GM19240 (cell line): ENCODE measurements at regions not wholly inside any gene's neighbourhood (a gene's known extent, or its start where the extent isn't known, plus 50 kb on each side); places are given as distances from the start of the nearest gene placed in this dataset.
A peak's percentile ranks its signal among the peaks of the same experiment; 100 is the strongest.

Experiments
- DNase-seq: peaks from one replicate; pipeline ENCODE4 v3.0.0; 2011; ENCODE audit warnings: low spot score; ENCODE audit not compliant: insufficient read length

DNA sequence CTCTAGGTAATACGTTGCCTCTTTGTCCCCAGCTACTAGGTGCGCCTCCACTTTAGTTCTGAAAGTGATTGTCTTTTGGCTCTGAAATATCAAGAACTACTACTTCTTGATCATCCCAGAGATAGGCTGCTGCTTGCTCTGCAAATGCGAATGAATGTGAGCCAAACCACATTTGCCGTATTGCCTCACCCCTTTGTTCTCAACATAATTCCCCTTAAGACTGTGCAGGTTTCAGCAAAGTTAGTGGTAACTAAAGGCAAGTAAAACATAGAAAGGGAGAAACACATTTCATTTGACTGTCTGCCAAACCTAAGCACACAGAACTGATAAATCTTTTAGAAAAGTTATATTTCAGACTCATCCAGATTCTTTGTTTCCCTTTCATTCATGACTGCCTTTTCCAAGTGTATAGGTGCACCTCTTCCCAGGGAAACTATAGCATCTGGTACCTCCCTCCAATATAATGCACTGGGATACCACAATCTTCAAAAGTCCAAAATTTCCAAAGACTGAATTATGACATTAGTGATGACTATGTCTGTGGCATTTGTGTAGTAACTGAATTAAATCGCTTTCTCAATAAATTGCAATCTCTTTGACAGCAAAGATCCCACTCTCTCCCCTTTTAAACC, 720.6 kb upstream of the CBLB start:
- no peak for DNase-seq

DNA sequence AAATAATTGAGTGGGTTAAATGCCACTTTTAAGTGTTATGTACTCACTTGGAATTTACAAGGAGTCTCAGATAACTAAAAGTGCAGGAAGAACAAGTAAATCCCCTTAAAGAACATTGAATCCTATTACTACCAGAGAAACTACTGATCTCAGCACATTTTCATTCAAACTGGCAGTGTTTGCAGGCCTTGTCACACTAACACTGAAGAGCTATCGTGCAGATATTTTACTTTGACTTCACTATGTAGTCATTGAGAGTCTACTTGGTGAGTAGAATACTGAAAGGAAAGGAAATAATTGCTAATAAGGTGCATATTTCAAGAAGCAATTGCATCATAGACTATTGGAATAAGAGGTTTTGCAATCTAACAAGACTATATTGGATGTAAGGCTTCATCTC, 721.4 kb upstream of the CBLB start:
- DNase-seq: no peak

DNA sequence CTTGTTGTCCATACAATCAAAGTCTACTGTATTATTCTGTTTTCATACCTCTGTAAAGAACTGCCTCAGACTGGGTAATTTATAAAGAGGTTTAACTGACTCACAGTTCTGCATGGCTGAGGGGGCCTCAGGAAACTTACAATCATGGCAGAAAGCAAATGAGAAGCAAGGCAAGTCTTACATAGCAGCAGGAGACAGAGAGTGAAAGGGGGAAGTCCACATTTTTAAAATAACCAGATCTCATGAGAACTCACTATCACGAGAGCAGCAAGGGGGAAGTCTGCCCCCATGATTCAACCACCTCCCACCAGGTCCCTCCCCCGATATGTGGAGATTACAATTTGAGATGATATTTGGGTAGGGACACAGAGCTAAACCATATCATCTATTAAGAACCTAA, 724.6 kb upstream of the CBLB start:
- DNase-seq: no peak

DNA sequence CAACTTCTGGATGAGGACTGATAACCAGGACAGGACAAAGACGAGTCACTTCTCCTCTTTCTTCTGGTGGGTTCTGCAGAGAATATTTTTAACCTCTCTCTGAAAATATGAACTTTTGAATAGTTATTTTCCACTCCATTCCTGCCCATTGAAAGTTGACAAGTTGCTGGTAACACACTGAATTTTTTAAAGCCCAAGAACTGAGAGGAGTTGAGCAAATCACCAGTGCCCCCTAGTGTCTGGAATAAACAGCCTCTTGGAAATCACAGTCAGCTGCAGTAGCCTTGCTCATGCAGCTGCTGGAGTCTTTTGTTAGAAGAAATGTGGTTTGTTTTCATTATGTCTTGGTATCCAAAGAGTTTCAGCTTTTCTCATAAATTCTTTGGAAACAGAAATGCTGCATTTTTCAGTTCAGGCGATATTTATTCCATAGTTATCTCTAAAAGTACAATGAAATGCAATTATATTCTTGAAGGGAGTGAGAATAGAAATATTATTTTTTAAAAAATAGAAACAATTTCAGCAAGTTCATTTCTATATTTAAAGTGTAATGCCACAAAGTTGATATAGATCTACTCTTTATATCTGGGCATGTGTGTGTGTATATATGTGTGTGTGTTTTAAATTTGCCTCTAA, 741.0 kb upstream of the CBLB start:
- DNase-seq: peak; percentile 9

DNA sequence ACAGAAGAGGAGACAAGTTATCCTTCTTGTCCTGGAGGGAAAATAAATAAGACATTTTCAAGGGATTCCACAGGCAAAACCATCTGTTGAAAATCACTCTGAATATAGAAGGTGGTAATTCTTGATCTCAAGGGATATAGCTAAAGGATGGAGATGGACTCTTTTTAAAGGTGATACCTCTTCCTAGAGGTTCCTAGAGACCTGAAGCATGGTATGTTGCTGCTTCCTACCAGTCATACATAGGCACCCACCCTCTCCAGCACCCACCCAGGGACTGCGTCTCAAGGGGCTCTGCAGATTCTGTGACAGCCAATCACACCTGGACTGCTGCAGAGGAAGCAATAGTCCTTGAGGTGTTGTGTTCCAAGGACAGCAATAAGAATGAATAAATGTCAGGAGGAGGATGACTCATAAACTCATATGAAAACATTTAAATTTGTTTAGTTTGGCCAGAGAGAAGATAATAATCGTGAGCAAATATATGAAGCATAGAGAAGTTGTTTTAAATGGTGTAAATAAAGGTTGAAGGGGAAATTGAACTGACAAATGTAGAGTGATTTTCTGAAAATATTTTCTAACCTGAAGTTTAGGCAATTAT, 741.6 kb upstream of the CBLB start:
- DNase-seq: no peak

DNA sequence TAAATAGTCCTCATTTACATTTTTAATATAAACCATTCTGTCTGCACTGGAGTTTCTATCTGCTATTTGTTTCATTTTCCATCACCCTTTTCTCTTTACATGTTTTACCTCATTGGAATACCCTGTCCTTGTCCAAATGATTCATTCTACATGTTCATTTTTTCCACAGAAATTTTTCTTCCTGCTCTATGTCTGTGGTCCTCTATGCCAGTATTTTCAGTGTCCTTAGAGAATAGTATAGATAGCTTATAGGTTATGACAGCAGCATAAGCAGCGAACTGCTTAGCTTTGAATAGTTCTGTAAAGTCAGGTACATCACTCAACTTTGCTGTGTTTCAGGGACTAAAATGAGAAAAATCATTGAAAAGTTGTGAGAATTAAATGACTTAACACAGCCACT, 742.3 kb upstream of the CBLB start:
- no peak for DNase-seq

DNA sequence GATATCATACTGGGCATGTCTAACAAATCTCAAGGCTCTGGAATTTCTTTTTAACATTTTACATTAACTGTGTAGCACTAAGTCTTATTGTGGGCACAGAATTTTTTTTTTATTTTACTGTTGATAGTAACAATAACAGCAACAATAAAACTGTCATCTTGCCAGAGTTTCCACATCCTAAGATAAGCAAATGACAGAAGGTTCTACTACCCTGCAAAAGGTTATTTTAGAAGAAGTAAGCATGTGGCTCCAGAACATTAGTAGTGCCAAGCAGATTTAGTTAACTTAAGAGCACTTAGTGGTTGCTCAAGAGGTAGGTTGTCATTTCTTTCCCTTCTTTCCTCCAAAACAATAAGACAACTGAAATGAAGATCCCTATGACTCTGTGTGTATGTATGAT, 743.0 kb upstream of the CBLB start:
- no peak for DNase-seq

DNA sequence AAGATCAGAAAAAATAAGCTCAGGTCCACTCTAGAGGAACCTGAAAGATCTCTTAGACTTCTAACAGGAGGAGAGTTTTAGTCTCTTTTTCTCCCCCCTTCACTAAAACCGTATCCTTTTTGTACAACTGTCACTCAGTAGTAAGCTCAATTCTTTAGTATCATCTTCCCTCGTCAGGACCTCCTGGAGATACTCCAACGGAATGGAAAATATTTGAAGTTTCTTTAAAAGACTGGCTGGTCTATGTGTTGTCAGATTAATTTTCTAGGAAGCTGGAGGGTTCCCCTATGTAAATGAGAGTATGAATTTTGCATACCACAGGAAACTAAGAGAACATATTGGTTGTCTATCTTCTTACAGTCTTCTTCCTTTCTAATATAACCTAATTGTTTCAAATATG, 747.7 kb upstream of the CBLB start:
- DNase-seq: no peak

DNA sequence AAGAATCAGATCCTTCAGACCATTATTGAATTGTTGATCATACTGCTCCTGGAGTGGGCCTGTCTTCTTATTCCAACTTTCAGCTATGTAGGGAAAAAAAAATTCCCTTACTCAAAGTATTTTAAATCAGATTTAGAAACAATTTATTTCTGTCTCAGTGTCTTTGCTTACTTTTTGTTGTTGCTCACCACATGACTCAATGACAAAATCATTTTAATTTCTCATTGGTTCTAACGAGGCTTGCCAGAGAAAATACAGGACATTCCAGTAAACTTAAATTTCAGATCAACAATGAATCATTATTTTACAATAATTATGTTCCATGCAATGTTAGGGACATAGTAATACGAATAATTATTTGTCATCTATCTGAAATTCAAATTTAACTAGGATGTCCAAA, 748.5 kb upstream of the CBLB start:
- no peak for DNase-seq

DNA sequence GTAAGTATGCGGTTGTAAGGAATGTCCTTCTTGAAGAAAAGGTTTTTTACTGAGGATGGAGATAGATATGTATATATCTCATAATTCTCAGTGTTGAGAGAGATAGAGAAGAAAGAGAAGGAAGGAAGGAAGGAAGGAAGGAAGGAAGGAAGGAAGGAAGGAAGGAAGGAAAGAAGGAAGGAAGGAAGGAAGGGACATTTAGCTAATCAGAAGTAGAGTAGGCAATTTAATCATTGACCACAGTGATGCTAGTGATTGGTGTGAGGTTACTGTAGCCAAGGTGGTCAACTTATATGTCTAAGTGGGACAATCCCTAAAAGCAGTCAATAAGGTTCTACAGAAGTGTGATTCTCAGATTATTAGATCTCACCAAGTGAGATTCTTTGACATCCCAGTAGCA, 751.8 kb upstream of the CBLB start:
- DNase-seq: no peak

DNA sequence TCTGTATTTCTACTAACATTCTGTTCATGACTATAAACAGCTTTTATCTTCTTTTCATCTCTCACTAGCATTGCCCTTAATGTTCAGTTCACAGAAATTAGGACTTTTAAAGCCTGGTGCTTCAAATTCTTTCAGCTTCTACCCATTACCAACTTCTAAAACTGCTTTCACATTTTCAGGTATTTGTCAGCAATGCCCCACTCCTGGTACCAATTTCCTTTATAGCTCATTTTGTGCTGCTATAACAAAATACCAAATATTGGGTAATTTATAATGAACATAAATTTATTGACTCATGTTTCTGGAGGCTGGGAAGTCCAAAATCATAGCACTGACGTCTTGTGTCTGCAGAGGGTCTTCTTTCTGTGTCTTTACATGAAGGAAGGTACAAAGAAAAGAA, 753.1 kb upstream of the CCDC54 start:
- DNase-seq: no peak

DNA sequence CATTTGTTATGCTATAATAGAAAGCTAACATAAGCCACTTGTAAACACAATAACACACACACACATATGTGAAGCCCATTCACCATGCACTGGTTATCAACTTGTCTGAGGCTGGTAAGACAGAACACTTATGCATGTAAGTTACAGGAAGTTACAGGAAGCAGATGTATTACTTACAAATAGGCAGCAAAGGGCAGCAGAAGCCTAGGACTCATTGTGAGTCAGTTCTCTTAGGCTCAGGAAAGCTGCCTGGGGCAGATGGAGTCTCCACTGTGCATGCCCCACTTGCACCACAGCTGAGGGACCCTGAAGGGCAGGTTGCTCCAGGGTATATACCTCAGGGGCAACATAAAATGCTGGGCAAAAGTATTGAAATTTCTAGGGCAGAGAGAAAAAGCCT, 748.8 kb upstream of the CCDC54 start:
- DNase-seq: no peak

DNA sequence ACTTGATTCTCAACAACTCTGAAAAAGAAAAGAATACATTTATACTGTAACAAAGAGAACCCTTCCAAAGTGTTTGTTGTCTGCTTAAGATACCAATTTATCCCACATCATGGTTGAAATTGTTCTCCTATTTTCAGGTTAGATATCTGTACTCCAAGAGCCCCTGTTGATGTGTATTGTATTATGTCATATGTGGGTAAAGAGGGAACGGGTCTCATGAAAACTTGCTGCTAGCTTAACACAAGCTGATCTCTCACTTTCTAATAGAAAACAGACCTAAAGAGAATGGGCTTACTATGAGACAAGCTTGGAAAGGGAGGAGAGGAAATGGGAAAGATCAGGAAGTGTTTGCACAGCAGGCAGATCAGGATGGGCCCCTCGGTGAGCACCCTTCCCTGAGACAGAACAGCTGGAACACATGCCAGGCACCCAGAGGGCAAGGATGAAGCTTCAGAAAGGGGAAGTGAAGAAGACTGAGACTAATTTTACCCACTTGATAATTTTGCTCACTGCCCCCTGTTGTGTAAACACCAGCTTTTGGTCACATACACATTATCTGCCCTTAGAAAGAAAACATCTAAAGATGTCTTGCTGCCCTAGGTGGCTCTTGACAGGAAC, 747.9 kb upstream of the CCDC54 start:
- no peak for DNase-seq

DNA sequence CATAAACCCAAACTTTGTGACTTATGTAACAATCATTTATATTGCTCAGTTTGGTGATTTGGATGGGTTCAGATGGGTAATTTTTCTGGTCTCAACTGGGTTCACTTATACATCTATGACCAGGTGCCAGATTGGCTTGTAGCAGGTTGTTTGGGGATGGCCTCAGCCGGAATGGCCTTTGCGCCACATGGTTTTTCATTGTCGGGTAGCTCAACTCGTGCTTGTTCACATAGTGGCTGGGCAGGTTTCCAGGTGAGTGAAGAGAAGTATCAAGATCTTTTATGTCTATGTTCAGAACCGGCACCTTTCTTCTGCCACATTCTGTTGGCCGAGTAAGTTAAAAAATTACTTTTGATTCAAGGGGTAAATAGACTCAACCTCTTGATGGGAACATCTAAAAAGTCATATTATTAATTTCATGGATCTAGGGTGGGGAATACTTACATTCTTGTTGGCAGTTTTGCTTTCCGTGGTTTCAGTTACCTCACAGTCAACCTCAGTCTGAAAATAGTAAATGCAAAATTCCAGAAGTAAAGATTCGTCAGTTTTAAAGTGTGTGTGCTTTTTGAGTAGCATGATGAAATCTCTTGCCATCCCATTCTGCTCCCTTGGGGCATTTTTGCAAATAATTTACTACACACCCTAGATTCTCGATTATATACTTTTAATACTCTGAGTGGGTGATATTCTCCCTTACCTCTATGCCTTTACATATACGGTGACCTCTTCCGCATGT, 745.7 kb upstream of the CCDC54 start:
- DNase-seq: no peak

DNA sequence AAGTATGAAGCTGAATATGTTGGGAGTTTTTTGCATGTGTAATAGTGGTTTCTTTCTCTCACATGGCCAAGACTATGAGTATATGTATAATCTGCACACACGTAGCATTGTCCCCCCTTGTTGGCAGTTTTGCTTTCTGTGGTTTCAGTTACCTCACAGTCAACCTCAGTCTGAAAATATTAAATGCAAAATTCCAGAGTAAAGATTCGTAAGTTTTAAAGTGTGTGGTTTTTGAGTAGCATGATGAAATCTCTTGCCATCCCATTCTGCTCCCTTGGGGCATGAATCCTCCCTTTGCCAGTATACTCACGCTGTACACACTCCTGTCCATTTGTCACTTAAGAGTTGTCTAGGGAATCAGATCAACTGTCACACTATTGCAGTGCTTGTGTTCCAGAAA, 742.0 kb upstream of the CCDC54 start:
- DNase-seq: no peak

DNA sequence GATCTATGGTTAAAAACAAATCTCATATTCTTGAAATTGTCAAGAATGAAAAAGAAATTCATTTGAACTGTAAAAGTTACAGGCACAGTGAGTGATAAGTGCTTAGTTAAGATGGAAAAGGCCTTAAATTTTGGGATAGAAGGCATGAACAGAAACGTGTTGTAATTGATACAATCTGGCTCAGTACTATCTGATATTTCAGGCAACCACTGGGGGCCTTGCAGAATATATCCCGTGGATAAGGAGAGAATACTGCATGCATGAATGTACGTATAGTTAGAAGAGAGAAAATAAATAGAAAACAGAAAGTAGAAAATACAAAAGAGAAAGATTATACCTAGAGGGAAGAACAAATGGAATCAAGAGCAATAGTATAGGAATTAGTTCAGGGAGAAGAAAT, 741.4 kb upstream of the CCDC54 start:
- no peak for DNase-seq

DNA sequence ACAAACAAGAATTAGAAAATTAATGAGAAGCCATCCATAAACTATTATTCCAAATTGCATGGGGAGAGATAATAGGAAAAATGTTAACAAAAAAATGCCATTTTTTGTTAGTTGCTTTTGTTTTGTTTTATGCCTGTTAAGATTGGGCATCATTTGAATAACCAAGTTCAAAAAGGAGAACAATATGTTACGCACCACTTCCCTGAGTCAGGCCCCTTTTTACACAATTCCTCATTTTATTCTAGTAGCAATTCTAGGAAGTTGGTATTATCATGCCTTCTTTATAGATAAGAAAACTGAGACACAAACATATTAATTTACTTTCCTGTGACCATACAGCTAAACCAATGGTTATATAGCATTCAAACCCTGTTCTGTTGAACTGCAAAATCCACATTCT, 736.9 kb upstream of the CCDC54 start:
- no peak for DNase-seq

DNA sequence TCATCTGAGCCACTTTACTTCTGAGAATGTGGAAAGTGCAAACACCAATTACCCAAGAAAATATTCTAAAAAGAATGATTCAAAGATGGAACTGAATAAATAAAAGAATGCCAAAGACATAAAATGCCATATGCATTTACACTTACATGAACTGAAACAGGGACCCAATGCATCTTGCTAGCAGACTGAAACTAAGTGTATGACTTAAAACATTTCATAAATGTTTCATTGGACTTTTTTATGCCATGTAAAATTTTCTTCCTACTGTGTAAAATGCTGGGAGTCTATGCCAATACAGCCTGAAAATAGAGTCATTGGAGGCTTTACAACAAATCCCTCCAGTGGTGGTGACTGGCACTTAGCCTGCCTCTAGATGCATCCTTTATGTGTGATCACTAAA, 735.1 kb upstream of the CCDC54 start:
- no peak for DNase-seq

DNA sequence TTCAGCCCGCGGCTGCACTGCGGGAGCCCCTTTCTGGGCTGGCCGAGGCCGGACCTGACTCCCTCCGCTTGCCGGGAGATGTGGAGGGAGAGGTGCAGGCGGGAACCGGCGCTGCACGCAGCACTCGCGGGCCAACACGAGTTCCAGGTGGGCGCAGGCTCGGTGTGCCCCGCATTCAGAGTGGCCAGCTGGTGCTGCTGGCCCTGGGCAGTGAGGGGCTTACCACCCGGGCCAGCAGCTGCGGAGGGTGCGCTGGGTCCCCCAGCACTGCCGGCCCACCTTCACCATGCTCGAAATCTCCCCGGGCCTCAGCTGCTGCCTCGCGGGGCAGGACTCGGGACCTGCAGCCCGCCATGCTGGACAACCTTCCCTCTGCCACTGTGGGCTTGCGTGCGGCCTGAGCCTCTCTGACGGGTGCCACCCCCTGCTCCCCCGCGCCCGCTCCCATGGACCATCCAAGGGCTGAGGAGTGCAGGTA, 733.5 kb upstream of the CCDC54 start:
- DNase-seq: no peak

DNA sequence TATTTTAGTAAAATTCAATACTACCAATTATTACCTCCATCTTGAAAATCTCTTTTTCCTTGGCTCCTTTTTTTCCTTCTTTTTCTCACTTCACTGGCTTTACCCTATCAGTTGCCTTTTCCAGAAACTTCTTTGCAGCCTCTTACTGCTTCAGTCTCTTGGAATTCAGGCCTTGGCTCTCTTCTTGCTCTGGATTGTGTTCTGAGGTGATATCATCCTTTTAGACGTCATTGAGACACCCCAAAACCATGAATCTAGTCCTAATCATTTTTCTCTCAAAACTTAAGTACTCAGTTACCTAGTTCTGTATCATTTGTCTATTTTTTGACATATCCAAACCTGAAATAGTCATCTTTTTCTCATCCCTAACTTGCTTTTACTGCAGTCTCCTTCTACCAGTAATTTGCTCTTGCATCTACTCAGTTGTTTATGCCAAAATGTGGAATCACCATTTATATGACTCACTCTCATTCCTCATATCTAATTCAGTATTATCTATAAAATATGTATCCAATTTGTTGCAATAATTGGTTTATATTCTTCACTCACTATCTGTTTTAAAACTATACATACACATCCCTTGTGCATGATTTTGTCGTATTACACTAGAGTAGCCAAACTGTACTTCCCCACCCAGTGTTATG, 703.2 kb upstream of the CCDC54 start:
- DNase-seq: no peak

DNA sequence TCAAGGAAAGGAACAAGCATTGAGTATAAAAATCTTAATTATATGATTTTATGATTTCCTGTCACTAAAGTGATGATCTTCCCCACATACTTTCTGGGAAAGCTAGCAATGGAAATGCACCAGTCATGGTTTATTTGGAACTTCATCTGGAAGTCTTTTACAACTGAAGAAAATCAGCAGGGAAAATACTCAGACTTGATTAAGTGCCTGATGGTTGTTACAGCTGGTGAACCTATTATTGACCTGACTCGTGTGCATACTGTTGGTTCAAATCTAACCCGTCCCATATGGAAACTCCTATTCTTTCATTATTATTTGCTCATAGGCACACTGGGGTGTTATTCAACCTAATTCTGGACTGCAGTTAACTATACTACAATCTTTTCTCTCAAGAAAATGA, 701.8 kb upstream of the CCDC54 start:
- DNase-seq: no peak
